ENCODE measurements at regions not wholly inside any gene's neighbourhood (a gene's known extent, or its start where the extent isn't known, plus 50 kb on each side); places are given as distances from the start of the nearest gene placed in this dataset.

DNA sequence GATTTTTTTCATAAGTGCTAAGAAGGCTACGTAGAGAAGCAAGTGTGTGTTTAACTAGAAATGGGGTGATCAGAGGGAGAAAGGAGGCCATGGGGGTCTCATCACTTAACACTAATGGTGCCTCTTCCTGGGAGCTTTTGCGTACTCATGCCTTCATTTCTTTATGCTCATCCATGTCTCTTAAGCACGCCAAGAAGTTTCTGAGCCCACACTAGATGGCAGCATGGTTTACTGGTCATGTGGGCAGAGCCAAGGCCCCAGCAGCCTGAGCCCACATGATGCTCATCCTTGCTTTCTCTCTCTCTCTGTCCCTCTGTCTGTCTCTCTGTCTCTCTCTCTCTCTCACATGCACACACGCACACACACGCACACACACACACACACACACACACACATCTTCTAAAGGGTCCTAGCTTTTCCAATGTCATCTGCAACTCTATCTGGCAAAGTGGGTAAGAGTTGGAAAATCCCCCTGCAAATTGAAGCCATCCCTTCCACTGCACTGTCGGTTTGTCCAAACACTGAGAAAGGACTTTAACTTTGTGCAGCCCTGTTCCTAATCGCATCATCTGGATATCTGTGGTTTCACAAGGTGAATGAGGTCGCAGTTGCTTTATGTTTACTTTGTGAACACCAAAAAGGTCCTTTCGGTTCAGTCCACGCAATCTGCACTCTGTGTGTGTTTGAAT is 137.1 kb upstream of the CCDC68 start:
- intact Hi-C loops (cut with micrococcal nuclease): no loop called here
- peak; percentile 47 for DNase-seq
- peak; percentile 78 for ATAC-seq

DNA sequence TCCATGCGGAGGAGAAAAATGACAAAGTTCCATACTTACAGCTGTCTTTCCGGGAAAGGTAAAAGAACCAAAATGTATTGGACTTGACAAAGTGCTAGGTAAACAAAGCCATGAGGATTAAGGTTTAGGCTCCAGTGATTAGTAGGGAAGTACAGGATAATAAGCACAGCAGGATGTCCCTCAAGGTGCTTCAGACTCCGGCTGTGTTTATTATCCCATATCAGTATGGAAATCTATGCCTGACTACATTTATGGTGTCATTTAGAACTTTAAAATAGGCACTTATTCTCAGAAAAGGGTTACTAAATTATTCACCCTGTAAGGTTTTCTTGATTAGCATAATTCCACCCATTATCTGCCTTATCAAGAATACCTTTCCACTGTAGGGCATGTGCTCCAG is 136.3 kb upstream of the CCDC68 start:
- intact Hi-C loops (cut with micrococcal nuclease): no loop called here
- DNase-seq: no peak
- no peak for ATAC-seq

DNA sequence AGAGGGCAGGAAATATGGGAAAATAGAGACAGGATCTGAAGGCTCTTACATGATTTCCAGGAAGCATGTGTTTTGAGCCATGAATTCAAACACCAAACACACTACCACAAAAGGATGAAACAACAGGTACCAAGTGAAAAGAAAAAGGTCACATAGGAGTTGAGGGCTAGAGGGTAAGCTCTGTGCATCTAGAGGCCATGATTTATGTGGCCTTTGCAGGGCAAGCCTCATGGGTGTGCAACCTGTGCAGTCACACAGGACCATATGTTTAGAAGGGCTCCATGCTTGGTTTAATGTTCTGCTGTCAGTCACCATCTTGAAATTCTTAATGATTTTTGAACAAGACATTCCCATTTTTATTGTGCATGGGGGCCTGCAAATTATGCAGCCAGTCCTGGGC is 134.5 kb upstream of the CCDC68 start:
- ATAC-seq: no peak
- DNase-seq: no peak
- intact Hi-C loops (cut with micrococcal nuclease): no loop called here

DNA sequence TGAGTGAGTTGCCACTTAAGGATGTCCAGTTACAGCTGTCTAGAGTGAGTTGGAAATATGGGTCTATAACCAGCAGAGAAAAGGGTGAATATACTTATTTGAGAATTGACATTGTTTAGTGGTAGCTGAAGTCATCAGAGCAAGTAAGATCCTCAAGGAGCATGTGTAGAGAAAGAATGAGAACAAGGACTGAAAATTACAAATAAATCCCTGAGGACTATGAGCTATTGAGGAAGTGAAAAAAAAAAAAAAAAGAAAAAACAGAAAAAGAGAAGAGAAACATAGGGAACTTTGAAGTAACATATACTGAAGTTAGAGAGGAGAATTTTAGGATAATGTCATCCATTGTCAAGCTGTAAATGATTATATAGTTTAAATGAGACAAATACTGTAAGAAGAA is 134.0 kb upstream of the CCDC68 start:
- intact Hi-C loops (cut with micrococcal nuclease): no loop called here
- ATAC-seq (no peak), DNase-seq (no peak)

DNA sequence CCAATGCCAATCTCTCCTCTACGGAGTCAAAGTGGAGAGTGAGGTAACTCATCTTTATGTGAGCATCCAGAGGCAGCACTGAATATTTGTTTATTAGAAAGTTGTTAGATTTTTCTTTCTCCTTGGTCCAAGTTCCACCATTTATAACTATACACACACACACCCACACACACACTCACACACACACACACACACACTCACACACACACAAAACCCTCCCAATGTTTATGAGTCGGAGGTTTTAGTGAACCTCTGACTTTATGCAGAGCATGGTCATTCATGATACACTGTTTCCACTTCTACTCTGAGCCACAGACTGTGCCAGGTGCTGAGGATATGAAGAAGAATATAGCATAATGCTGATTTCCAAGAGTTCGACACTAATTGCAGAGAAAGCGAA is 132.9 kb upstream of the CCDC68 start:
- DNase-seq (no peak), ATAC-seq (no peak)
- intact Hi-C loops (cut with micrococcal nuclease): no loop called here

- intact Hi-C loops (cut with micrococcal nuclease): no loop called here
- ATAC-seq: no peak
- DNase-seq: no peak
Measured at GRCh38 chr18:55090564-55091188, 131.4 kb upstream of the CCDC68 start.

DNA sequence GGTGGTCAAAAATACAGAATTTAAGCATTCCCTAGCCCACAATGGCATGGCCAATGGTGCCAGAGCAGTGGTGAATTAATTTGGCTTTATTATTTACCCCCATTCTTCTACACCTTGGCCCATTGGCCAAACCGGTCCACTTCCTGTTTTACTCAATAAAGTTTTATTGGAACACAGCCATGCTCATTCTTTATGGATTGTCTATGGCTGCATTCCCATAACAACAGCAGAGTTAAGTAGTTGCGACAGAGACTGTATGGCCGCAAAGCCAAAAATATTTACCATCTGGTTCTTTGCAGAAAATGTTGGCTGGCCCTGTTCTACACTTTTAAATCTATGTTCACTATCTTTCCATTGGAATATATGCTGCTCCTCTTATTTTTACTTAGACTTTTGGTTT is 130.3 kb upstream of the CCDC68 start:
- DNase-seq (no peak), ATAC-seq (no peak)
- intact Hi-C loops (cut with micrococcal nuclease): no loop called here

DNA sequence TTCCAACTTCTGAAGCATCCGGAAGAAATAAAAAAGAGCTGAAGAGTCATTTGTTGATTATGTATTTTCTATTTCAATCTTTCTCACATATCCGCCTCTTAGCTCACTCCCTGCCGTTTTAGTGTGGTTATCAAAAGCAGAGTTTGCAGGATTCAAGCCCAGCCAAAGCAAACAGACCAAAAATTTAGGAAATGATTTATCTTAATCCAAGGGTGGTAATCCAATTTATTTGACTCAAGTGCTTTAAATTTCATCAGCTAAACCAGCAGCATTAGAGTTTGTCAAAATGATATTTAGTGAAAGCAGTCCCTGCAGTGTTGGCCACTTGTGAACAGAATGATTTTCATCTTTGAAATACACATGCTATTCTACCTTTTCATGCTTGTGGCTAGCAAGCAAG is 129.3 kb upstream of the CCDC68 start:
- ATAC-seq: no peak
- intact Hi-C loops (cut with micrococcal nuclease): no loop called here

DNA sequence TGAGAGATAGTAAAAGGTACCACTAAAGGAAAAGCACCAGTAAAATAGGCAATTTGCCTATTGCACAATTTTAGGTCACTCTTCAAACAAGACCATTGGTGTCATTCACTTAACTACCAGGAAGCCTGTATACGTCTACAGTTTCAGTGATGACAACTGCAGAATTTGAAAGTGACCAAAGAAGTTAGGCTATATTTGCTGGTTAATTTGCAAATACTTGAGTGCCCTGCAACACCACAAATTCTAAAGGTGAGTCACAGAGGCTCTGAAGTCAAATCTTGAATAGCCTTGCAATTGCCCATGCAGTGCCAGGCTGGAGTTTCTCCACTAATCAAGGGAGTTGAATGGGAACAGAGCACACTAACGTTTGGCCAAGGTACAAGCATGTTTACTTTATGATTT is 128.7 kb upstream of the CCDC68 start:
- intact Hi-C loops (cut with micrococcal nuclease): no loop called here
- DNase-seq: no peak
- no peak for ATAC-seq

More for the DNA sequence above, 129.3 kb upstream of the CCDC68 start:
- no peak for DNase-seq

DNA sequence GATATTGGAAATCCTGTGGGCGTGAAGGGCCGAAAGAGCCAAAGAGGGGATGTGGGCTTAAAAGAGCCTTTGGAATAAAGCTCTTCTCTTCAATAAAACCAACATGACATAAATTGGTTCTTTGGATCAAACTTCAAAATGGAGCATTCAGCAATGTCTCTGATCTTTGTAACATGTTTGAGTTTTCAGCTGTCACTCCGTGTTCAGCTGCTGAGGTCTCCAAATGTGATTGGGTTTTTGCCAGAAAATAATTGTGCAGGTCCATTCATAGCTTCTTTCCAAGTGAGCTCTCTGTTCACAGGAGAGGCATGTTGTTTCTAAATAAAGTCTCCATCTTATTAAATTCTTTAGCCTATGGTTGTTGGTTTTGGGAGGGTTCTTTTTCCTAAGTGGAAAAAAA is 127.6 kb upstream of the CCDC68 start:
- intact Hi-C loops (cut with micrococcal nuclease): no loop called here
- no peak for ATAC-seq
- DNase-seq: no peak

GRCh38 chr18:55085557-55086285 is 126.5 kb upstream of the CCDC68 start:
- intact Hi-C loops (cut with micrococcal nuclease): no loop called here
- ATAC-seq (no peak), DNase-seq (no peak)

- DNase-seq (no peak), ATAC-seq (no peak)
- intact Hi-C loops (cut with micrococcal nuclease): no loop called here
Measured at GRCh38 chr18:55084550-55084949, 125.3 kb upstream of the CCDC68 start.

- intact Hi-C loops (cut with micrococcal nuclease): no loop called here
- no peak for ATAC-seq
- no peak for DNase-seq
Measured at GRCh38 chr18:55083461-55083860, 124.2 kb upstream of the CCDC68 start.

DNA sequence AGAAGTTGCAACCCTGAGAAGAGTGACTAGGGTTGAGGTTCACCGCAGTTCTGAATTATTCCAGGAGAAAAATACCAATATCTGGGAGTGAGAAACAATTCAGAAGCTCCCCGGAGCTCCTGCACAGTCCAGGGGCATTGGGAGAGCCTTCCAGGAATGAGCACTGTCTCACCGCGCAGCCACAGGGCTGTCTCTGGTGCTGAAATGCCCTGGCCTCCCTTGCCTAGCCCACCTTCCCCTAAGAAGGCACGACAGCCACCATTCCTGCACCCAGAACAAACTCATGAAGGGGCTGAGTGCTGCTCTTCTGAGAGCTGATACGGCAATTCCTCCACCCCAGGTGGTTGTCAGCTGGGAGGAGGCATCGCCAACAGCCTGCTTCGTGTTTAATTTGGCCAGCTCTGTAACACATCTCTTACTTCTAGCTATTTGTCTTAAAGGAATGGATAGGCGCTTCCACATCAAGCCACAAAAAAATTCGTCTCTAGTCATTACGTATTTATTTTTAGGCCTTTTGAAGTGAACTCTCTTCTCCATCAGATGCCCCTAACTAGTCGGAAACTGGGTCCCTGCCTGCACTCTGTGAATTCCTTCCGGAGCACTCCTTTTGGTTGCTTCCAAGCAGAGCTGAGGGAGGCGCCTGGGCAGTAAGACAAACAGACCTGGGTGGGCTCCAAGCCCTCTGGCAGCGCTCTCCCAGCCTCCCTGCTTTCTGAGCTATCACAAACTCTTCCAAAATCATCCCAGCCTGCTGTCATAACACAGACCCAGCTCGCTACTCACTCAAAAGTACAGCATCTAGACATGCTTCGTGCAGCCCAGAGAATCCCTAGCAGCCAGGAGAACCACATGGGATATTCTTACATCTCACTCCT is 120.5 kb upstream of the CCDC68 start:
- intact Hi-C loops (cut with micrococcal nuclease): no loop called here
- DNase-seq (peak; percentile 42), ATAC-seq (peak; percentile 28)

GRCh38 chr18:55079067-55079466 is 119.8 kb upstream of the CCDC68 start:
- intact Hi-C loops (cut with micrococcal nuclease): no loop called here
- ATAC-seq (no peak), DNase-seq (no peak)

DNA sequence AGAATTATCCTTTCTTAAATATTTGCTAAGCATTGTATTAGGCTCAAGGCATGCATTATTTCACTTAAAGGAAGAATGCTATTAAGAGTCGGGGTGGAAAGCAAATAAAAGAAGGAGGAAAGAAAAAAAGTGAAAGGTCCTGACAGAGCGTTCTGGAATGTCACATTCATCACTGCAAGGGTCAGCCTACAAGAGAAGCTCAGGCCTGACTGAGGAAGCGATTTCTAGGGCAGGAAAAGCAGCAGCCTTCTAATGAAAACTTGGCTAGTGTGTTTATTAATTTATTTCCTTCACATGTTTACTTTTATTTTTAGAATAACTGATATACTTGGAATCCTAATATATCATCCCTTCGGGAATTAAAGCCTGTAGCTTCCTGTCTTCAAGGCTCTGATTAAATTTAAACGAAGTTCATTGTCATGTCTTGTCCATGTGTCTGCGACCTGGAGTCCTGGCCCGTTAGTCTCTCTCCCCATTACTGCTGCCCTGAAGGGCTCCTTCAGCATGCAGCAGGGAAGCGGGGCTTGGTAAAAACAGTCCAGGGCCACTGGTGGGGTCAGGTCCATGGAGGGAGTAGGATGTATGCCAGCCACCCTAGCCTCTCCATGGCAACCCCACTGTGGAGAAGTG is 119.2 kb upstream of the CCDC68 start:
- ATAC-seq: peak; percentile 38
- intact Hi-C loops (cut with micrococcal nuclease): no loop called here

GRCh38 chr18:55076643-55077218 is 117.5 kb upstream of the CCDC68 start:
- intact Hi-C loops (cut with micrococcal nuclease): no loop called here
- DNase-seq (no peak), ATAC-seq (no peak)

More for the DNA sequence above, 119.2 kb upstream of the CCDC68 start:
- no peak for DNase-seq

GRCh38 chr18:55073834-55074233 is 114.6 kb upstream of the CCDC68 start:
- DNase-seq (no peak), ATAC-seq (no peak)
- intact Hi-C loops (cut with micrococcal nuclease): no loop called here

DNA sequence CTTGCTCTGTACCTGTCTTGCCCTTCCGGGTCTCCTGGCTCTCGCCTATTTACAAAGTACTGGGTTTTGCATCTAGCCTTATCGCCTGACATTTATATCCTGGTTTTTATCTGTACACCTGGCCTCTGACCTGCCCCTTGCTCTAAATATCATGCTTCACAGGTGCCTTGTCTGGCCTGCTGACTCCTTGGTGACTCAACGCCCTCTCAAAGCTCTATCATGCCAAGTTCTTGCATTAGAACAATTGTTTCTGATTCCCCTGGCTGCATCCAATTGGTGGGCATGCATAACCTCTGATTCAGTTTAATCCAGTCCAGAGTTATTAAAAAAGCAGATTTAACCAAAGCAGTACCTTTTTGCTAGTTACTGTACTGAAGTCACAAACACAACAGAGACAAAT is 113.9 kb upstream of the CCDC68 start:
- ATAC-seq: no peak

More for the DNA sequence above, 113.9 kb upstream of the CCDC68 start:
- DNase-seq: no peak
- intact Hi-C loops (cut with micrococcal nuclease): no loop called here
